ENCODE measurements at regions not wholly inside any gene's neighbourhood (a gene's known extent, or its start where the extent isn't known, plus 50 kb on each side); places are given as distances from the start of the nearest gene placed in this dataset.

- no peak for TF ChIP-seq CTCF (conservative IDR thresholded peaks at IDR 0.05; ENCODE audit: low read length)
- no peak for TF ChIP-seq EZH2phosphoT487 (IDR thresholded peaks at IDR 0.05; ENCODE audit: borderline replicate concordance)
These were observed 106.2 kb upstream of the ARHGAP28 start for GRCh38 chr18:6623278-6623677.

Measured in Loucy (cell line).